IPS DF 4.7 (cell line): ENCODE measurements at regions not wholly inside any gene's neighbourhood (a gene's known extent, or its start where the extent isn't known, plus 50 kb on each side); places are given as distances from the start of the nearest gene placed in this dataset.

ENCODE experiments used
- DNase-seq: peaks from one replicate; pipeline ENCODE4 v3.0.0-alpha.2; 2013; ENCODE audit warnings: low spot score; ENCODE audit errors: extremely low read depth

DNA sequence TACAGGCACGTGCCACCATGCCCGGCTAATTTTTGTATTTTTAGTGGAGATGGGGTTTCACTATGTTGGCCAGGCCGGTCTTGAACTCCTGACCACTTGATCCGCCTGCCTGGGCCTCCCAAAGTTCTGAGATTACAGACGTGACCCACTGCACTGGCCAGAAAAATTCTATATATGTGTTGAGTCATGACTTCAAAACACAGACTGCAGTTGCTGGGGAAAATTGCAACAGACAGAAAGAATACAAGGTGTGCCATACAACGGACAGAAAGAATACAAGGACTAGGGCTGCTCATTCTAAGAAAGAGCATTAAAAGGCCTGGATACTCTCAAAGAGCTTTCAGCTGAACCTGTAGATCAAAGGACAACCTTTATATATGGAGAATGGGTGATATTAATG, 109.6 kb upstream of the ACSL4 start:
- DNase-seq, result no peak

DNA sequence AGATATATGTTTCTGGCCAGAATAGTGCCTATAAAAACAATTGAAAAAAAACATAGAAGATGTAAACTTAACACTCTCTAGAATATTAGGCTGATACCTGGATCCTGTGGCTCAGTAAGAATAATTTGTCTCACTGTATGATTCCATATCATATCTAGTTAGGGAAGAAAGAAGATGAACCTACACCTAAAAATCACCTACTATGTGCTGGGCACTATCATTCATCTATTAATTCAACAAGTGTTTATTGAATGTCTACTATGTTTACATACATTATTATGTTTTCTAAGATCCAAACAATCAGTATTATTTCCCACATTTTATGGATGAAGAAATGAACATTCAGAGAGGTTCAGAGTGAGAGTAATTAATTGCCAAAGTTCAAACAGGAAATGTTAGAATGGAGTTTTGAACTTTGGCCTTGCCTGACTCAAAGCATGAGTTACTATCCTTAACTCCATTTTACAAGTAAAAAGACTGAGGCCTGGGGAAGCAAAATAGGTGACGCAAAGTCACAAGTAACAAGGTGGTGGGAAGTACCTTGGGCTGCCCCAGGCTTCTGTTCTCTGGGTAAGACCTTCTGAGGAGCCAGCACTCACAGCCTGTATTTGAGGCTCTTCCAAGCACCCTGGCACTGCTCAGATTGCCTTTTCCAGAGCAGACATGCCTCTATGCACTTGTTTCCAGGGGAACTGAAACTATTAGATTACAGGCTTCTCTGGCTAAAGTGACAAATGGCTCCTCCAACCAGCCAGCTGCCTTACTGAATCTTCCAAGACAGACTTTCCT, 111.1 kb upstream of the ACSL4 start:
- no peak for DNase-seq

DNA sequence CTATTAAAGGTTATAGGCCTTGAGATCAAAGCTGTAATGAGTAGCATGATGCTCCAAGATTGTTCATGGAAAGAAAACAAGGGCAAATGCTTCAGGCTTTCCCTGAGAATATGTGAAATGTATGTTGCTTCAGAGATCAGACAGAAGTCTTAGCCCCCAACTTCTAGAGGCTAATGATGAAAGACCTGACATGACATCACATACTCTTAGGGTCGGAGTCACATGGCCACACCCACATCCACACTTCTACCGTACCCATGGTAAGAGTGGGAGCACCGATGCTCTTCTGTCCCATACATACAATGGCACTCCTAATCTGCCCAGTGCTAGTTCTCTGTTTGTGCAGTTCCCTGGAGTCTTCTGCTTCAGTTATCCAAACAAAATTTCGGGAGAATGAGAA, 111.9 kb upstream of the ACSL4 start:
- DNase-seq, result no peak

DNA sequence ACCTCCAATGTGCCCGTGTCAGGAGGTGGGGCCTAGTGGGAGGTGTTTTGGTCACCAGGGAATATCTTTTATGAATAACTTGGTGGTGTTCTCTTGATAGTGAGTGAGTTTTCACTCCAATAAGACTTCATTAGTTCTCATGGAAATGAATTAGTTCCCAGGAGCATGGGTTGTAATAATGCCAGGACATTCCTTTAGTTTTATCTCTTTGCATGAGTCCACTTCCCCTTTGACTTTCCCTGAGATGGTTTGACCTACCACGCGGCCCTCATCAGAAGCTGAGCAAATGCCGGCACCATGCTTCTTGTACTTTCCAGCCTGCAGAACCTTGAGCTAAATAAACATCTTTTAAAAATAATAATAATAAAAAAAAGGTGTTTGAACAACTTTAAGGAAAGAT, 112.9 kb upstream of the ACSL4 start:
- no peak for DNase-seq

GRCh38 chrX:109847257-109848187, 114.5 kb upstream of the ACSL4 start:
- DNase-seq, result no peak

- no peak for DNase-seq
Measured at GRCh38 chrX:109848461-109849050, 115.5 kb upstream of the ACSL4 start.

- DNase-seq, result no peak
Measured at GRCh38 chrX:109854096-109854495, 121.0 kb upstream of the ACSL4 start.

DNA sequence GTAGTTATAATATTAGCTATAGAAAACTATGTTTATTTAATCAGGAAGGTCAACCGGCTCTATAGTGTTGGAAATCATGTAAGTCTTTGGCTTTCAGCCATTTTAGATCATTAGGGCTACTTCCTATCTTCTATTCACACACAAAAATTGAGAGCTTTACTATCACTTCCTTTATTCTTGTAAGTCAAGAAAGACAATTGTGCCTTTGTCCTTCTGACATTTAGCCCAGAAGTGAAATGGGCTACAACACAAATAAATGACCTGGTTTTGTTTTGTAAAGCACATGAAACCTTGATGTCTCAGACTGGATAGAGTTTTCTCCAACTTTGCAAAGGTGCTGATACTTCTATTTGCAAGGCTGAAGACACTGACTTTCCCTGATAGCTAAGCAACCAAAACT, 122.4 kb upstream of the ACSL4 start:
- DNase-seq, result no peak

- no peak for DNase-seq
Measured at GRCh38 chrX:109856974-109857373, 123.9 kb upstream of the ACSL4 start.

DNA sequence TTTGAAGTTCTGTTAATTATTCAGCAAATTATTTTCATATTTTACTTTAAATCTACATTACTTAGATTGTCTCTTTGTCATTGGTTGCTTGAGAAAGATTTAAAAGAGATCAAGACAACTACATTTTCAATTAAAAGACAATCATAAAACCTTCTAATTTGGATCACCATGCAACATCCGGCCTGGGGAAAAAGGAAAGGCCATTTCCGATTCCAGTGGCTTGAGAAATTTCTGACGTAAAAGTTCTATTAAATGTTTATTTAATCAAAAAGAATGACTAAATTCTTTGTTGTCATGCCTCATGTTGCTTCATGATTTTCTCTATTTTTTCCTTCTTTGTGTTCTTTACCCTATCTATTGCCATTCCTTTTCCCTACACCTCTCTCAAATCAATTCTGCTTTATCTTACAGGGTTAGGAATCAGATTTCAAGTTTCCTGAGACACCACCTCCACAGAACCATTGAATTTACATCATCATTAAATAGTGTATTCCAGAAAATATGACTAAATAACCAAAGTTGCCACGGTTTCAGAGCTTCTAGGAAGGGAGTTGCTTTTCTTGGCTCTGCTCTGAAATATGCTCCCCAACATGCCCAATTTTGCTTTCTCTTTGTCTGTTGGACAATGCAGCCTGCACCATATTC, 124.6 kb upstream of the ACSL4 start:
- no peak for DNase-seq

DNA sequence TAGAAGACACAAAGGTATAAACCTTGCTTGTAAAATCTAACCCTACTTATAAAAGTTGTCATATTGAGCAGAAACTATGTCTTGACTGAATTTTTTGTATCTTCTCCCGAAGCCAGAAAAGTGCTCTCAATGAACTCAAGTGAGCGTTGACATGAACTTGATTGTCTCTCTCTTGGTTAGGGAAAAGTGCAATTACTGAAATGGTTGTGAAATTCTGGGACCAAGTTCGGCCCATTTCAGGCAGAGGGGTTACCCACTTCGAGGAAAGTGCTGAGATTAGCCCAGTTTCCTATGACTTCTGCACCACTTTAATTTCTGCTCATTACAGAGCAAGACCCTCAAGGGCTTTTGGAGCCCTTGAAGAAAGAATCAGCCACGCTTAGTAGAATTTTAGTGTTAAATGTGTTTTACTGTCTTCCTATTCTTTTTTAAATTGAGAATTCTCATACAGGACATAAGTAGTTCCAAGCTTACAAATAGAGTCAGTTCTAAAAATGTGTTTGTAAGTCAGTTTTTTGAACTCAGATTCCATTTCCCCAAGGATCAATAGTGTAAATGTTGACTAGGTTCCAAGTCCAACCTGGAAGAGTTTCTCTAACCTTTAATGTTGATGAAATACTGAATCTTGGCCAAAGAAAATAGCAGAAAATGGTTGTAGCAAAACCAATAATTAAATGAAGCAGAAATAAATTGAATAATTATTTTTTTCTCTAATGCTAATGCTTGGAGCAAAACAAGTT, 125.7 kb upstream of the ACSL4 start:
- DNase-seq, result no peak

GRCh38 chrX:109859651-109860050, 126.6 kb upstream of the ACSL4 start:
- no peak for DNase-seq

DNA sequence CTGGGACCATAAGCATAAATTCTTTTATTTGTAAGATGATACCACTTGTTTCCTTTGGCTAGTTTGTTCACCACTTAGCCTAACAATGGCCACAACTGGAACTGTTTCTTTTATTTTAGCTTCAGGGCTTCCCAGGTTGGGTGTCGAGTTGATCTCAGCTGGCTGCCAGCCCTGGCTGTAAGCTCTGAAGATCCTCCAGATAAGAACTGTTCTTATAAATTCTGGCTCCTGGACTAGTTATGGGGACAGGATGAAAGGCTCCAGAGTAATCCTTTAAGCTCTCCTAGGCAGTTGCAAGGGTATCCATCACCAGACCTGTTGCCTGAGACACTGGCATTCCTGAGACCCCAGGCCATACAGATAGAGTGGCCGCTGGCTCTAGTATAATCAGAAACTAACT, 129.4 kb upstream of the ACSL4 start:
- DNase-seq, result no peak

DNA sequence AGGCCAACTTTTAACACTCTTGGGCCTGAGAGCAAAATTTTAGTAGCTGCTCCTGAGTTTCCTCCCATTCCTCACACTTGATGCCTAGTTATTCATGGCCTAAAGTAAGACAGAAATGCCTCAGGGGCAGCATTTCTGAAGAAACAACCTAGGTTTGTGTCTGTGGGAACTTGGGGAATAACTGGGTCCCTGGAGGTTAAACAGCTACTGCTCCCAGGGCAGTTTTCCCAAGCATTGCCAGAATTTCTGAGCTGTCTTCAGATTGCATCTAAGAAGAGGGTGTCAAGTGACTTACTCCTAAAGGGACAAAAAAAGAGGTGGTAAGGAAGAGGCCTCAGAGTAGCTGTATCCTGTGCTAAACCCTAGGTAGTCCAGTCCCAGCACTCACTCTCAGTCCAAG, 130.8 kb upstream of the ACSL4 start:
- DNase-seq, result no peak

GRCh38 chrX:109871121-109871888, 131.6 kb upstream of the TMEM164 start:
- no peak for DNase-seq

DNA sequence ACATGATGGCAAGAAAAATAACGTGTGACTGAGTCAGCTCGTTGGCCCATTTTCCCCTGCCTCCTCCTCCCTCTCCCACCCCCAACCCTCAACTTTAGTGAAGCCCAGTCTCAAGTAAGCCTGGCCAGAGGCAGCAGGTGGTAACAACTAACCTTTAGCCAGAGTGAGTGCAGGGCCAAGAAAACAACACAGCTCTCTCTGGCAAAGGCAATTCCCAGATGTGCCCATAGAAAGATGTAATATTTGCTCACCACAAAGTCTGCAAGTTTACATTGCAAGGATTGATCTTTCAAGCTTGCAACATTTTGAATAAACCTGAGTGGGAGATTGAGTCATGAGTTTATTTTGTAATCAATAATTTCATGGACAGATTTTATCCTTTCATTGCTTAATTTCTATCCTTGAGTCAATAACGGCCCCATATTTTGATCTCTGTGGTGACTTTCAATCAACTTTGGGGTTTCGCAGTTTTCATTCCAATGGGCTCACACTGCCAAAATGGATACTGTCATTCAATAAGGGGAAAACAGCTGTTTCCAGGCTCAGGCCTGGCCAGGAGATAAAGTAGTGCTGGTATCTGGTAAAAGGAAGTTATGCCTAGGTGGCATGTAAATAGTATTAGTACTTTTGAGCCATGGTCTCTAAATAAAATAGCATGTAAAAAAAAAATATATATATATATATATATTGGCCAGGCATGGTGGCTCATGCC, 130.7 kb upstream of the TMEM164 start:
- no peak for DNase-seq

GRCh38 chrX:109873574-109873973, 129.3 kb upstream of the TMEM164 start:
- DNase-seq, result no peak

GRCh38 chrX:109873983-109874382, 128.9 kb upstream of the TMEM164 start:
- DNase-seq, result no peak

DNA sequence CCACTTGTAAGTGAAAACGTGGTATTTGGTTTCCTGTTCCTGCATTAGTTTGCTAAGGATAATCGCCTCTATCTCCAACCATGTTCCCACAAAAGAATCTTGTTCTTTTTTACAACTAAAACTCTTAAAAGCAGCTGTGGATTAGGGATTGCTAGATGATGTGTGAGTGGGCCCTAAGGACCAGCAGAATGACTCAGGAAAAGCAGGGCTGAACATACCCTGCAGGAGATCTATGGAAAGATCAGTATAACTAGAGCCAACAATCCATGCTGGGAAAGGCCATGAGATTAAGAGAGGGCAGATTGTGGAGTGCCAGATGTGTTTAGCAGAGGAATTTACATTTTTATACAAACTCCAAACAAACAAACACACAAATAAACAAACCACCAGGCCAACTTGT, 128.4 kb upstream of the TMEM164 start:
- no peak for DNase-seq

DNA sequence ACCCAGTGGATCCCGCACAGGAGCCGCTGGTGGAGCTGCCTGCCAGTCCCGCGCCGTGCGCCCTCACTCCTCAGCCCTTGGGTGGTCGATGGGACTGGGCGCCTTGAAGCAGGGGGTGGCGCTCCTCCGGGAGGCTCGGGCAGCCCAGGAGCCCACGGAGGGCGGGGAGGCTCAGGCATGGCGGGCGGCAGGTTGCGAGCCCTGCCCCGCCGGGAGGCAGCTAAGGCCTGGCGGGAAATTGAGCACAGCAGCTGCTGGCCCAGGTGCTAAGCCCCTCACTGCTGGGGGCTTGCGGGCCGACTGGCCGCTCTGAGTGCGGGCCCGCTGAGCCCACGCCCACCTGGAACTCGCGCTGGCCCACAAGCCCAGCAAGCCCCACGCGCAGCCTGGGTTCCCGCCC, 127.1 kb upstream of the TMEM164 start:
- DNase-seq, result no peak
